OCI-LY7 (cell line): ENCODE measurements at regions not wholly inside any gene's neighbourhood (a gene's known extent, or its start where the extent isn't known, plus 50 kb on each side); places are given as distances from the start of the nearest gene placed in this dataset.

Source experiments
- BruUV-seq: library from RNA; stranded (reverse); fragments of 400-500 nt; replicated peaks from 2 replicates; lab custom pipeline; 2021; lab: Mats Ljungman, UMichigan
- CTCF ChIA-PET: fragments of 300-600 bp; sonication (Branson Sonifier 250); formaldehyde crosslinking; loops from one replicate; lab custom pipeline; 2022; ENCODE audit warnings: antibody characterized with exemption; ENCODE audit not compliant: unreplicated experiment; lab: Charles Lee
- POLR2A ChIA-PET: fragments of 300-600 bp; sonication (Branson Sonifier 250); formaldehyde crosslinking; loops from one replicate; lab custom pipeline; 2022; ENCODE audit warnings: antibody characterized with exemption; lab: Charles Lee
- DNase-seq: peaks from one replicate; pipeline ENCODE4 v3.0.0-alpha.2; 2015; ENCODE audit warnings: low spot score
- H2AFZ ChIP-seq: fragments of 200-600 bp; sonication (generic), shearing (Covaris generic); 2 replicates; pipeline ENCODE4 v1.6.1; 2014; ENCODE audit warnings: mild to moderate bottlenecking, antibody characterized with exemption, low read length, moderate library complexity
- H3K27ac ChIP-seq: fragments of 200-600 bp; sonication (generic); 2 replicates; pipeline ENCODE4 v1.5.1; 2014; ENCODE audit warnings: mixed run types, low read depth, mild to moderate bottlenecking, moderate library complexity, low read length, inconsistent platforms; ENCODE audit not compliant: poor library complexity, severe bottlenecking
- H3K36me3 ChIP-seq: fragments of 200-600 bp; sonication (generic); 2 replicates; pipeline ENCODE4 v1.6.1; 2014; ENCODE audit warnings: mild to moderate bottlenecking, antibody characterized with exemption, low read length, moderate library complexity, mixed read lengths; ENCODE audit not compliant: insufficient read depth
- H3K4me1 ChIP-seq: fragments of 200-600 bp; sonication (generic); 2 replicates; pipeline ENCODE4 v1.5.1; 2014; ENCODE audit warnings: mild to moderate bottlenecking, low read length; ENCODE audit not compliant: insufficient read depth, poor library complexity, severe bottlenecking
- H3K4me2 ChIP-seq: fragments of 200-600 bp; sonication (generic); 2 replicates; pipeline ENCODE4 v1.6.1; 2014; ENCODE audit warnings: mild to moderate bottlenecking, low read length
- H3K4me3 ChIP-seq: fragments of 200-600 bp; sonication (generic); 2 replicates; pipeline ENCODE4 v1.5.1; 2014; ENCODE audit warnings: mild to moderate bottlenecking, low read depth, low read length; ENCODE audit not compliant: poor library complexity, severe bottlenecking
- H3K79me2 ChIP-seq: fragments of 200-600 bp; sonication (generic); 2 replicates; pipeline ENCODE4 v1.6.1; 2016; ENCODE audit warnings: low read depth, mild to moderate bottlenecking, low read length, moderate library complexity, mixed read lengths; ENCODE audit not compliant: insufficient read depth
- H3K9me2 ChIP-seq: fragments of 200-600 bp; sonication (generic); 2 replicates; pipeline ENCODE4 v1.6.1; 2016; ENCODE audit warnings: mild to moderate bottlenecking, low read length, mixed read lengths; ENCODE audit not compliant: insufficient read depth
- H3K9me3 ChIP-seq: fragments of 200-600 bp; sonication (generic); 2 replicates; pipeline ENCODE4 v1.6.1; 2014; ENCODE audit warnings: mild to moderate bottlenecking, mixed run types, low read length, mixed read lengths
- H4K20me1 ChIP-seq: fragments of 200-600 bp; sonication (generic); 2 replicates; pipeline ENCODE4 v1.6.1; 2014; ENCODE audit warnings: mild to moderate bottlenecking, antibody characterized with exemption, low read length, moderate library complexity, mixed read lengths; ENCODE audit not compliant: insufficient read depth
- CTCF ChIP-seq: fragments of 200-600 bp; sonication (generic); conservative IDR thresholded peaks from 2 replicates; pipeline ENCODE4 v1.5.1; 2014; ENCODE audit warnings: mild to moderate bottlenecking, antibody characterized with exemption, low read length, moderate library complexity, mixed read lengths
- EZH2phosphoT487 ChIP-seq: fragments of 200-600 bp; sonication (generic); IDR thresholded peaks from 2 replicates; pipeline ENCODE4 v1.6.1; 2018; ENCODE audit warnings: low read depth, borderline replicate concordance, mild to moderate bottlenecking, mixed run types, antibody characterized with exemption, low read length, moderate library complexity, mixed read lengths
- intact Hi-C: fragments of 100-400 bp; cut with micrococcal nuclease; formaldehyde crosslinking; loops from one replicate; pipeline ENCODE4 v1.10.0; 2022; ENCODE audit not compliant: unreplicated experiment

GRCh38 chr2:7353571-7353970 lies 436.4 kb downstream of the RNF144A start:
- Histone ChIP-seq H2AFZ (no peak overlapping the region), H3K36me3 (no peaks in the 10 kb centered on the region), H3K9me3 (no peaks in the 10 kb centered on the region), H3K4me2 (no peak overlapping the region), H3K79me2 (no peaks in the 10 kb centered on the region), H3K4me1 (no peaks in the 10 kb centered on the region), H3K27ac (no peak overlapping the region), H3K9me2 (no peaks in the 10 kb centered on the region), H3K4me3 (no peak overlapping the region), H4K20me1 (no peaks in the 10 kb centered on the region)
- no peak for DNase-seq
- intact Hi-C loops: no loop called here
- TF ChIP-seq EZH2phosphoT487: no peak
- TF ChIP-seq CTCF: no peak
- no TSS peak for BruUV-seq
- ChIA-PET POLR2A (interaction anchor here (0.7 kb wide), 1 partner anchor 27 kb away, joined by 3 read pairs; no protein-coding TSS in a partner anchor), CTCF (no interaction called here)

- Histone ChIP-seq H3K4me1 (no peaks in the 10 kb centered on the region), H3K4me2 (no peak overlapping the region), H3K9me2 (no peaks in the 10 kb centered on the region), H3K79me2 (no peaks in the 10 kb centered on the region), H4K20me1 (no peaks in the 10 kb centered on the region), H3K4me3 (no peak overlapping the region), H3K27ac (no peak overlapping the region), H3K36me3 (no peaks in the 10 kb centered on the region), H3K9me3 (no peaks in the 10 kb centered on the region), H2AFZ (no peak overlapping the region)
- intact Hi-C loops: no loop called here
- TF ChIP-seq EZH2phosphoT487 (no peak), CTCF (no peak)
- POLR2A ChIA-PET: no interaction called here
- CTCF ChIA-PET: no interaction called here
- no TSS peak for BruUV-seq
- no peak for DNase-seq
These were observed 438.6 kb downstream of the RNF144A start for GRCh38 chr2:7355781-7356180.

GRCh38 chr2:7356909-7357584 lies 439.8 kb downstream of the RNF144A start:
- Histone ChIP-seq H3K4me2 (no peak overlapping the region), H3K27ac (no peak overlapping the region), H3K36me3 (no peaks in the 10 kb centered on the region), H3K9me2 (no peaks in the 10 kb centered on the region), H3K4me3 (no peak overlapping the region), H3K9me3 (no peaks in the 10 kb centered on the region), H2AFZ (no peak overlapping the region), H3K4me1 (no peaks in the 10 kb centered on the region), H3K79me2 (no peaks in the 10 kb centered on the region), H4K20me1 (no peaks in the 10 kb centered on the region)
- CTCF ChIA-PET: no interaction called here
- no peak for DNase-seq
- POLR2A ChIA-PET: no interaction called here
- no TSS peak for BruUV-seq
- intact Hi-C loops: no loop called here
- TF ChIP-seq CTCF: no peak
